Mesothelial cell of epicardium (in vitro differentiated cells): ENCODE measurements at regions not wholly inside any gene's neighbourhood (a gene's known extent, or its start where the extent isn't known, plus 50 kb on each side); places are given as distances from the start of the nearest gene placed in this dataset.

Source experiments
- DNase-seq, 2 experiments: peaks; one replicate each; pipeline ENCODE4 v3.0.0; 2021; ENCODE audit warnings: low spot score in 2 of 2; ENCODE audit not compliant: unreplicated experiment in 2 of 2
- H3K27ac Mint-ChIP-seq: 2 replicates; pipeline ENCODE4 v1.8.0; 2021; ENCODE audit warnings: mixed read lengths
- H3K27me3 Mint-ChIP-seq: 2 replicates; pipeline ENCODE4 v1.8.0; 2021; ENCODE audit warnings: low read depth, mixed read lengths
- H3K36me3 Mint-ChIP-seq: 2 replicates; pipeline ENCODE4 v1.8.0; 2021; ENCODE audit warnings: mixed read lengths
- H3K4me1 Mint-ChIP-seq: 2 replicates; pipeline ENCODE4 v1.8.0; 2021; ENCODE audit warnings: mixed read lengths
- H3K4me3 Mint-ChIP-seq: 2 replicates; pipeline ENCODE4 v1.8.0; 2021; ENCODE audit warnings: mild to moderate bottlenecking, moderate library complexity, mixed read lengths
- H3K9me3 Mint-ChIP-seq: 2 replicates; pipeline ENCODE4 v1.8.0; 2021; ENCODE audit warnings: mixed read lengths
- TF ChIP-seq, protein P1 (sequence below): fragments of 200-600 bp; sonication (generic); IDR thresholded peaks from one replicate; pipeline ENCODE4 v1.5.0; 2021; ENCODE audit warnings: antibody characterized with exemption; ENCODE audit not compliant: unreplicated experiment

DNA sequence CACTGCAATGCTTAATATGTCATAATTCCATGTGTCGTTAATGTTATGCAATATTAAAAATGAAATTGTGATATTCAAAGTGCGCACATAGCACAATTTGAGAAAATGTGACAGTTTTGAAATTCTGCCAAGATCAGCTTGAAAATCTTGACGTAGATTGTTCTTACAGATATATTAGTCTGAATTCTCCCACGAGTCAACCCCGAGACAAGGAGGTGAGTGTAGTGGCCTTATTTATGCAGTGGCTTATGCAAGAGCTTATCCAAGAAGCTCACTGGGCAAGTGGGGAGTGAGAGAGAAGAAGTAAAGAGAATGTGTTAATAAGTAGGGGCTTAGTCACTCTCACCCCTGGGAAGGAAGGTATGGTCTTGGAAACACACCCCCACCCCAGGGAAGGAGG, 286.1 kb upstream of the STS start:
- Mint-ChIP-seq H3K27ac (no peak overlapping the region), H3K27me3 (no peaks in the 10 kb centered on the region), H3K4me1 (no peaks in the 10 kb centered on the region), H3K36me3 (peaks cover 2% of the 10 kb centered on the region), H3K9me3 (peaks cover 17% of the 10 kb centered on the region), H3K4me3 (no peak overlapping the region)
- TF ChIP-seq, protein P1, sequence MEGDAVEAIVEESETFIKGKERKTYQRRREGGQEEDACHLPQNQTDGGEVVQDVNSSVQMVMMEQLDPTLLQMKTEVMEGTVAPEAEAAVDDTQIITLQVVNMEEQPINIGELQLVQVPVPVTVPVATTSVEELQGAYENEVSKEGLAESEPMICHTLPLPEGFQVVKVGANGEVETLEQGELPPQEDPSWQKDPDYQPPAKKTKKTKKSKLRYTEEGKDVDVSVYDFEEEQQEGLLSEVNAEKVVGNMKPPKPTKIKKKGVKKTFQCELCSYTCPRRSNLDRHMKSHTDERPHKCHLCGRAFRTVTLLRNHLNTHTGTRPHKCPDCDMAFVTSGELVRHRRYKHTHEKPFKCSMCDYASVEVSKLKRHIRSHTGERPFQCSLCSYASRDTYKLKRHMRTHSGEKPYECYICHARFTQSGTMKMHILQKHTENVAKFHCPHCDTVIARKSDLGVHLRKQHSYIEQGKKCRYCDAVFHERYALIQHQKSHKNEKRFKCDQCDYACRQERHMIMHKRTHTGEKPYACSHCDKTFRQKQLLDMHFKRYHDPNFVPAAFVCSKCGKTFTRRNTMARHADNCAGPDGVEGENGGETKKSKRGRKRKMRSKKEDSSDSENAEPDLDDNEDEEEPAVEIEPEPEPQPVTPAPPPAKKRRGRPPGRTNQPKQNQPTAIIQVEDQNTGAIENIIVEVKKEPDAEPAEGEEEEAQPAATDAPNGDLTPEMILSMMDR = no peak
- DNase-seq = no peak

DNA sequence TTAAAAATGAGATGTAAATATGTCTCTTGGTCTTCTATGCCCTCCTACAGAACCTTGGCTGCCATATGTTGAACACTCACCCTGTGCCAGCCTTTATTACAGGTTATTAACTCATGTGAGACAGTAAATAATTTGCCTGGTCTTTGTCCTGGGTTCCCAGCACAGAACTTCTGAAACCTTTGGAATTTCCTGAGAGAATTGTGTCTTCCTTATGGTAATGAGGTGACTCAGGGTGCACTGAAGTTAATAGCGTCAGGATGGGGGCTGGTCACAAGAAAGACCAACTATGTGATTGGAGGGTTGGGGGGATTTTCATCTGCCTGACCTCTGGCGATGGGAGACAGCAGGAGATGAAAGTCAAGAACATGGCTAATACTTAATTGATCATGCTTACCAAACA, 289.8 kb upstream of the STS start:
- H3K27ac Mint-ChIP-seq = no peak overlapping the region
- no peaks in the 10 kb centered on the region for H3K4me1 Mint-ChIP-seq
- peaks cover 25% of the 10 kb centered on the region for H3K9me3 Mint-ChIP-seq
- no peak overlapping the region for H3K4me3 Mint-ChIP-seq
- TF ChIP-seq, protein P1 = no peak
- no peaks in the 10 kb centered on the region for H3K27me3 Mint-ChIP-seq
- no peak for DNase-seq
- peaks cover 2% of the 10 kb centered on the region for H3K36me3 Mint-ChIP-seq

DNA sequence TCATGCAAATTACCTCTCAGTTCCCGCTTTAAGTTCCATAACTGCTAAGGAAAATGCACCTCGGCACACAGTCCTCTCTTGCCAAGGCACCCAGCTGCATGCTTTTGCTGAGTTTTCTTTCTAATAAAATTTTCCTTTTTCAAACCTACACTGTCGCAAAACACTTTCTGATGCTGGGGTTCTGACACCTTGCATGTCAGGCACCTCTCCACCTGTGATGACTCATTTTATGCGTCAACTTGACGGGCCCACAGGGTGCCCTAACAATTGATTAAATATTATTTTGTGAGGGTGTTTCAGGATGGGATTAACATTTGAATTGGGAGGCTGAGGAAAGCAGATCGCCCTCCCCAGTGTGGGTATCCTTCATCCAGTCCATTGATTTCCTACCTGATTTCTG, 291.0 kb upstream of the STS start:
- Mint-ChIP-seq H3K4me1 (no peaks in the 10 kb centered on the region), H3K27ac (no peak overlapping the region), H3K9me3 (peaks cover 30% of the 10 kb centered on the region), H3K36me3 (peaks cover 2% of the 10 kb centered on the region), H3K4me3 (no peak overlapping the region), H3K27me3 (no peaks in the 10 kb centered on the region)
- TF ChIP-seq, protein P1 = no peak
- no peak for DNase-seq

DNA sequence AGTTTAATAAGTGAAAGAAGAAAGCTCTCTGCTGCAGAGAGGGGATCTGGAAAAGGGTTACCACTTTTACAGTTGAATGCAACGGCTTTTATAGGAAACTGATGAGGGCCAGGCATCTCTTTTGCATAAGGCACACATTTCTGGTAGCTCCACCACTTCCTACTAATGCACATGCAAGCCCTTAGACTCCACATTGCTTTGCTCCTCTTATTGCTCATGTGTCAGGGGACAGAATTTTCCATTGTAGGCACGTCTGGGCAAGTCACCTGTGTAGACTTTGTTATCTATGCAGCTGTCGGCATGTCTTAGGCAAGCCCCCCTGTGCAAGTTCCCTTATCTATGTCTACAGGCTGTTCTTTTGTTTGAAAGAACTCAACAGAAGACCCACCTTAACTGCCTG, 294.6 kb upstream of the STS start:
- H3K9me3 Mint-ChIP-seq = peaks cover 22% of the 10 kb centered on the region
- H3K27me3 Mint-ChIP-seq = no peaks in the 10 kb centered on the region
- no peaks in the 10 kb centered on the region for H3K36me3 Mint-ChIP-seq
- no peak overlapping the region for H3K27ac Mint-ChIP-seq
- TF ChIP-seq, protein P1 = no peak
- peaks cover 9% of the 10 kb centered on the region for H3K4me1 Mint-ChIP-seq
- H3K4me3 Mint-ChIP-seq = no peak overlapping the region
- DNase-seq = no peak

DNA sequence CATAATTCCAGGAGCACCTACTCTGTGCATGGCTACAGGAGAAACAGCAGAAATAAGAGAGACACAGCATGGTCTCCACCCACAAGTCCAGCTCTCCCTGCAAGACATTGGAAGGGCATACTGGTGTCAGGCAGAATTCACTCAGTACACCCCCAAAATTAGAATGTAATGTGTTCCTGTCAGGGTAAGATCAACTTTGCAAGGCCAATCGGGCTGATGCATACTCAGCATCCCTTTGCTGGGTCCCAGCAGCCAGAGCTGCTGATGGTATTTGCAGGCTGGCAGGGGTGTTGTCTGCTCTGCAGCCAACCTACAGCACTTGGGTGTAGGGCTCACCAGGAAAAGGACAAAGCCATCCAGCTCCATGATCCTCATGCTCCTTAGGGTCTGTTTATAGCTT, 295.4 kb upstream of the STS start:
- TF ChIP-seq, protein P1 = no peak
- H3K27me3 Mint-ChIP-seq = no peaks in the 10 kb centered on the region
- peaks cover 9% of the 10 kb centered on the region for H3K4me1 Mint-ChIP-seq
- no peak overlapping the region for H3K4me3 Mint-ChIP-seq
- DNase-seq = no peak
- H3K27ac Mint-ChIP-seq = no peak overlapping the region
- no peaks in the 10 kb centered on the region for H3K36me3 Mint-ChIP-seq
- peaks cover 28% of the 10 kb centered on the region for H3K9me3 Mint-ChIP-seq

DNA sequence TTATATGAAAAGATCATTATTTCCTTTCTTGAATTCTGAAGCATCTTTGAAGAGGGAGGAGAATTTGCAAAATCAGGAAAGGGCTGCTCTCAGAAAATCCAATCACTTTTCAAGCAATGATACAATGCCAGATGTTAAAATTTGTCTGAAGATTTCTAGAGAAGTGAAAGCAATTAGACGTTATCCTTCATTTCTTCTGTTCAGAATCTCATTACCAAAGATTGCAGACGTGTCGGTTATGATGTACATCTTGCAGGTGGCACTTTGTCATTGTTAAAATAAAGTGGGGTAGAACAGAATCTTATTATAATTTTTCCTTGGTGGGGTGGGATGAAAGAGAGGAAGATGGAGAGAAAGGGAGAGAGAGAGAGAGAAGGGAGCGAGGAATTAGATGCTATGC, 296.4 kb upstream of the STS start:
- TF ChIP-seq, protein P1 = no peak
- Mint-ChIP-seq H3K36me3 (no peaks in the 10 kb centered on the region), H3K27ac (no peak overlapping the region), H3K4me3 (no peak overlapping the region), H3K9me3 (peaks cover 28% of the 10 kb centered on the region), H3K27me3 (no peaks in the 10 kb centered on the region), H3K4me1 (peaks cover 9% of the 10 kb centered on the region)
- no peak for DNase-seq
